ENCODE measurements at regions not wholly inside any gene's neighbourhood (a gene's known extent, or its start where the extent isn't known, plus 50 kb on each side); places are given as distances from the start of the nearest gene placed in this dataset.

DNA sequence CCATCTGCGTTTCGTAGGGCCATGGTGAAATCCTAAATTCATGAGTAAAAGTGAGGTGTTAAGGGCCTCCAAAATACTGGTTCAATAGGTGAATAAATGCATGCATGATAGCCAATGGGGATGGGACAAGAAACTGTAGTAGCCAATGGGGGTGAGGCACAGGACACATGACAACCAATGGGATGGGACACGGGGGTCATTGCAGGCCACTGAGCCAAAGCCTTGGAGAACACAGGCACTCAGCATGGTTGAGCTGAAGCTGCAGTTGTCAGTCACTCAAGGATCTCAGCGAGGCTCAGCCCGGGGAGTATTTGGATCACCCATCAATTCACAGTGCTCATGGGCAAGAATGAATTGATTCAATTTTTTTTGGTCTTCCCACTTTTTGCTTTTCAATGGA lies 156.5 kb downstream of the ACTR3 start:
- TF ChIP-seq POLR2A (IDR thresholded peaks at IDR 0.05; ENCODE audit: low read depth, low read length), result no peak
- no peak for TF ChIP-seq POLR2AphosphoS5 (IDR thresholded peaks at IDR 0.05; ENCODE audit: low read depth, low read length)
- TF ChIP-seq TAF1 (IDR thresholded peaks at IDR 0.05; ENCODE audit: borderline replicate concordance, low read depth, low read length), result no peak

All from GM12892 (cell line).